CD4-positive, alpha-beta T cell (primary cell): ENCODE measurements at regions not wholly inside any gene's neighbourhood (a gene's known extent, or its start where the extent isn't known, plus 50 kb on each side); places are given as distances from the start of the nearest gene placed in this dataset.

Experiments
- ATAC-seq: fragments of 200-7000 bp; cut with Tn5 transposase; one replicate; pipeline ENCODE4 v1.10.0; 2022; ENCODE audit warnings: mild to moderate bottlenecking; ENCODE audit not compliant: poor library complexity
- CTCF ChIA-PET: fragments of 350-600 bp; sonication (Branson Sonifier 250); formaldehyde crosslinking; loops from one replicate; lab custom pipeline; 2021; ENCODE audit warnings: antibody characterized with exemption, inconsistent platforms; lab: Charles Lee
- POLR2A ChIA-PET: fragments of 350-600 bp; sonication (Branson Sonifier 250); formaldehyde crosslinking; loops from one replicate; lab custom pipeline; 2021; ENCODE audit warnings: antibody characterized with exemption, inconsistent platforms; lab: Charles Lee
- DNase-seq, 14 experiments: peaks; one replicate each; pipeline ENCODE4 v3.0.0-alpha.2; 2013 to 2020; ENCODE audit warnings: mixed read lengths in 2 of 14
- H3K27ac ChIP-seq, 2 donors: one replicate each; pipeline versions ENCODE4 v1.5.1 to v1.7.0; 2013; ENCODE audit warnings: low read length in 2 of 2, low read depth in 1 of 2, mild to moderate bottlenecking in 1 of 2
- H3K27me3 ChIP-seq, 2 experiments: 1 replicate in 1 of 2; 2 replicates in 1 of 2; pipeline versions ENCODE4 v1.6.1 to v1.7.0; 2013; ENCODE audit warnings: low read length in 2 of 2, control low read depth in 1 of 2, mild to moderate bottlenecking in 1 of 2, moderate library complexity in 1 of 2; ENCODE audit not compliant: insufficient read depth in 2 of 2, control insufficient read depth in 1 of 2
- H3K36me3 ChIP-seq: one replicate; pipeline ENCODE4 v1.6.1; 2013; ENCODE audit warnings: low read length, control low read depth; ENCODE audit not compliant: insufficient read depth
- H3K4me1 ChIP-seq: one replicate; pipeline ENCODE4 v1.6.1; 2013; ENCODE audit warnings: low read length, control low read depth; ENCODE audit not compliant: insufficient read depth
- H3K4me3 ChIP-seq: one replicate; pipeline ENCODE4 v1.5.1; 2013; ENCODE audit warnings: mild to moderate bottlenecking, low read length, moderate library complexity
- H3K9me3 ChIP-seq, 2 experiments: 1 replicate in 1 of 2; 2 replicates in 1 of 2; pipeline versions ENCODE4 v1.6.1 to v1.7.0; 2013; ENCODE audit warnings: low read length in 2 of 2, mild to moderate bottlenecking in 2 of 2, control low read depth in 1 of 2, moderate library complexity in 1 of 2; ENCODE audit not compliant: control insufficient read depth in 1 of 2, insufficient read depth in 1 of 2
- H3K27ac Mint-ChIP-seq: one replicate; pipeline ENCODE4 v1.8.0; 2020; ENCODE audit warnings: mixed read lengths
- H3K27me3 Mint-ChIP-seq: one replicate; pipeline ENCODE4 v1.8.0; 2021; ENCODE audit warnings: mixed read lengths
- H3K36me3 Mint-ChIP-seq: one replicate; pipeline ENCODE4 v1.8.0; 2021; ENCODE audit warnings: low read depth, mixed read lengths
- H3K4me1 Mint-ChIP-seq: one replicate; pipeline ENCODE4 v1.8.0; 2021; ENCODE audit warnings: low read depth, mixed read lengths
- H3K4me3 Mint-ChIP-seq: one replicate; pipeline ENCODE4 v1.8.0; 2020; ENCODE audit warnings: mild to moderate bottlenecking, mixed read lengths
- H3K9me3 Mint-ChIP-seq: one replicate; pipeline ENCODE4 v1.8.0; 2020; ENCODE audit warnings: mixed read lengths
- intact Hi-C, 2 experiments: fragments of 100-400 bp; cut with DNase I in 1 of 2; cut with micrococcal nuclease in 1 of 2; formaldehyde crosslinking; loops; one replicate each; pipeline versions ENCODE4 v1.15.1 to v1.9.0; 2023 to 2025; cut with DNase I, micrococcal nuclease
- TF ChIP-seq, protein P1 (sequence below): fragments of 200-600 bp; IDR thresholded peaks from one replicate; pipeline ENCODE4 v1.8.0; 2022; ENCODE audit warnings: antibody characterized with exemption, mild to moderate bottlenecking

DNA sequence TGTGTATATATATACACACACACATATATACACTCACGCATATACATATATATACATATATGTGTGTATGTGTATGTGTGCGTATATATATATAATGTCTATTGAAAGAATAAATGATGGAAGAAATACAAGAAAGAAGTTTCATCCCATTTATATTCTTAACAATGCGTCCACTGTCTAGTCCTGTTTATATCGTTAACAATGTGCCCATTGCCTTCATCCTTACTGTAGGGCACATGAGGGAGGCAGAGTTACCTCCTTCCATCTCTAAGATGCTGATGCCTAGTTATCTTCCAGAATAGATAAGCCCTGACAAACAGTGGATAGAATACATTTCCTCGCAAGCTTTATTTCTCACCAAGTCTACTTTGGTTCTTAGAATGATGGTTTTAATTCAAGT lies 389.8 kb upstream of the SEMA6A start:
- Histone ChIP-seq H3K36me3 (no peaks in the 10 kb centered on the region), H3K4me3 (no peak overlapping the region), H3K27me3 (no peaks in the 10 kb centered on the region), H3K27ac (no peak overlapping the region), H3K9me3 (no peaks in the 10 kb centered on the region), H3K4me1 (no peaks in the 10 kb centered on the region)
- Mint-ChIP-seq H3K27me3 (no peaks in the 10 kb centered on the region), H3K36me3 (no peaks in the 10 kb centered on the region), H3K9me3 (peaks cover 5% of the 10 kb centered on the region), H3K27ac (no peak overlapping the region), H3K4me1 (no peaks in the 10 kb centered on the region), H3K4me3 (no peak overlapping the region)
- intact Hi-C loops, result no loop called here
- DNase-seq, result no peak
- CTCF ChIA-PET, result no interaction called here
- TF ChIP-seq, protein P1, sequence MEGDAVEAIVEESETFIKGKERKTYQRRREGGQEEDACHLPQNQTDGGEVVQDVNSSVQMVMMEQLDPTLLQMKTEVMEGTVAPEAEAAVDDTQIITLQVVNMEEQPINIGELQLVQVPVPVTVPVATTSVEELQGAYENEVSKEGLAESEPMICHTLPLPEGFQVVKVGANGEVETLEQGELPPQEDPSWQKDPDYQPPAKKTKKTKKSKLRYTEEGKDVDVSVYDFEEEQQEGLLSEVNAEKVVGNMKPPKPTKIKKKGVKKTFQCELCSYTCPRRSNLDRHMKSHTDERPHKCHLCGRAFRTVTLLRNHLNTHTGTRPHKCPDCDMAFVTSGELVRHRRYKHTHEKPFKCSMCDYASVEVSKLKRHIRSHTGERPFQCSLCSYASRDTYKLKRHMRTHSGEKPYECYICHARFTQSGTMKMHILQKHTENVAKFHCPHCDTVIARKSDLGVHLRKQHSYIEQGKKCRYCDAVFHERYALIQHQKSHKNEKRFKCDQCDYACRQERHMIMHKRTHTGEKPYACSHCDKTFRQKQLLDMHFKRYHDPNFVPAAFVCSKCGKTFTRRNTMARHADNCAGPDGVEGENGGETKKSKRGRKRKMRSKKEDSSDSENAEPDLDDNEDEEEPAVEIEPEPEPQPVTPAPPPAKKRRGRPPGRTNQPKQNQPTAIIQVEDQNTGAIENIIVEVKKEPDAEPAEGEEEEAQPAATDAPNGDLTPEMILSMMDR, result no peak
- POLR2A ChIA-PET, result no interaction called here
- ATAC-seq, result no peak

DNA sequence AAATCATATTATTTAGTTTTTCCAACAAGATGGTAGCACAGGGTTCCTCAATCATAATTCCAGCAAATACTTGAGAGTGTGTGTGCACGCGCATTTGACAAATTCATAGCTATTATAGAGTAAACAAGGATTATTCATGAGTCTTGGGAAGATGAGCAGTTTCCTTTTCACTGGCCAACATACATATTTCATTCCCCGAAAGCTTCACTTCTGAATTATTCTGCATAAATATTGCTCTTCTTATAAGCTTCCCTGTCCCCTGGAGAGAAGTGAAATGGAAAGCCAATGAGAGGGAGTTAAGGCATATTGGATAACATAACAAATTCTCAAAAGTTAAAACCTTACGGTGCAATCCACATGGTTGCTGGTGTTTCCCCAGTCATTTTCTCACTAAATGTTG lies 386.4 kb upstream of the SEMA6A start:
- POLR2A ChIA-PET, result no interaction called here
- Histone ChIP-seq H3K4me1 (no peaks in the 10 kb centered on the region), H3K27me3 (no peaks in the 10 kb centered on the region), H3K36me3 (no peaks in the 10 kb centered on the region), H3K9me3 (no peaks in the 10 kb centered on the region), H3K27ac (no peak overlapping the region), H3K4me3 (no peak overlapping the region)
- Mint-ChIP-seq H3K27me3 (no peaks in the 10 kb centered on the region), H3K4me3 (no peak overlapping the region), H3K4me1 (no peaks in the 10 kb centered on the region), H3K9me3 (no peaks in the 10 kb centered on the region), H3K36me3 (no peaks in the 10 kb centered on the region), H3K27ac (no peak overlapping the region)
- CTCF ChIA-PET, result no interaction called here
- intact Hi-C loops, result no loop called here
- TF ChIP-seq, protein P1, result no peak
- DNase-seq, result no peak
- ATAC-seq, result no peak

DNA sequence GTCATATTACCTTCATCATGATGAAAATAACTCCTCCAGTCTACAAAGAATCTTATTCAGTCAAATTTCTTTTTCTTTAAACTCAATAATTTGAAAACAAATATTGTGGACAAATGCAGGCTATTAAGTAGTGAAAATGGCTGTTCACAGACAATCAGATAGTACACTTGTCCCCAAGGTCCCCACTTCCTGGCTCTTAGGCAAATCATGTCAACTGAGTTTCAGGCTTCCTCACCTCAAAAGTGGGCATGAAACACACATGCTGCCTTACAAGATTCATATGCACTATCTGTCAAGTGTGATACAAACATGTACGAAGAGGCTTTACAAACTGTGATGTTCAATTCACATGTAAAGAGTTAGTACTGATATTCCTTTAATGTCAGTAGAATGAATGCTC lies 385.2 kb upstream of the SEMA6A start:
- H3K4me1 ChIP-seq, result no peaks in the 10 kb centered on the region
- CTCF ChIA-PET, result no interaction called here
- H3K27ac Mint-ChIP-seq, result no peak overlapping the region
- no peak overlapping the region for H3K4me3 ChIP-seq
- intact Hi-C loops, result no loop called here
- H3K4me1 Mint-ChIP-seq, result no peaks in the 10 kb centered on the region
- POLR2A ChIA-PET, result no interaction called here
- H3K9me3 ChIP-seq, result no peaks in the 10 kb centered on the region
- no peaks in the 10 kb centered on the region for H3K36me3 Mint-ChIP-seq
- TF ChIP-seq, protein P1, result no peak
- ATAC-seq (no peak), DNase-seq (no peak)
- H3K4me3 Mint-ChIP-seq, result no peak overlapping the region
- H3K27ac ChIP-seq, result no peak overlapping the region
- no peaks in the 10 kb centered on the region for H3K27me3 ChIP-seq
- no peaks in the 10 kb centered on the region for H3K27me3 Mint-ChIP-seq
- no peaks in the 10 kb centered on the region for H3K9me3 Mint-ChIP-seq
- H3K36me3 ChIP-seq, result no peaks in the 10 kb centered on the region
